HepG2 (cell line): ENCODE measurements at regions not wholly inside any gene's neighbourhood (a gene's known extent, or its start where the extent isn't known, plus 50 kb on each side); places are given as distances from the start of the nearest gene placed in this dataset.

ENCODE experiments used
- ATAC-seq: fragments of 200-7000 bp; cut with Tn5 transposase; 3 replicates; pipeline ENCODE4 v1.9.1; 2020; ENCODE audit warnings: mild to moderate bottlenecking, moderate library complexity
- BruUV-seq: library from RNA; stranded (reverse); fragments of 400-500 nt; replicated peaks from 2 replicates; lab custom pipeline; 2021; lab: Mats Ljungman, UMichigan
- CTCF ChIA-PET: fragments of 300-600 bp; formaldehyde crosslinking; extraction: SDS; loops from one replicate; lab custom pipeline; 2021; ENCODE audit warnings: low total read pairs, inconsistent platforms, low intra/inter-chr PET ratio; lab: Yijun Ruan, JAX
- POLR2A ChIA-PET: fragments of 350-600 bp; sonication (Branson Sonifier 250); formaldehyde crosslinking; loops from one replicate; lab custom pipeline; 2020; ENCODE audit warnings: antibody characterized with exemption, inconsistent platforms; lab: Yijun Ruan, JAX
- DNase-seq: peaks from one replicate; pipeline ENCODE4 v3.0.0-alpha.2; 2015; ENCODE audit warnings: low spot score
- FAIRE-seq: peaks from 3 replicates; lab custom pipeline; 2011; peaks lifted over from hg19 to GRCh38; lab: Jason Lieb, UNC
- H2AFZ ChIP-seq: one replicate; pipeline ENCODE4 v1.6.1; 2011; ENCODE audit warnings: low read length, inconsistent platforms
- H3K27ac ChIP-seq: fragments of 300-600 bp; 3 replicates; pipeline ENCODE4 v1.8.0; 2011; ENCODE audit warnings: mixed run types, mild to moderate bottlenecking, mixed read lengths, low read length, inconsistent platforms; ENCODE audit not compliant: insufficient read depth; ENCODE audit errors: extremely low read length
- H3K27me3 ChIP-seq, 2 experiments: fragments of 200-600 bp in 1 of 2; 2 replicates in 1 of 2; 3 replicates in 1 of 2; pipeline versions ENCODE4 v1.6.0 to v1.8.0; 2011; ENCODE audit warnings: low read length in 2 of 2, mild to moderate bottlenecking in 2 of 2, moderate library complexity in 2 of 2, inconsistent platforms in 1 of 2; ENCODE audit not compliant: insufficient read depth in 2 of 2, control insufficient read depth in 1 of 2
- H3K36me3 ChIP-seq, 2 experiments: fragments of 200-600 bp in 1 of 2; replicated peaks in 1 of 2; 2 replicates in 1 of 2; 3 replicates in 1 of 2; pipeline versions ENCODE4 v1.5.1 to v1.8.0; 2011; ENCODE audit warnings: low read length in 2 of 2, inconsistent platforms in 1 of 2; ENCODE audit not compliant: insufficient read depth in 2 of 2, control insufficient read depth in 1 of 2
- H3K4me1 ChIP-seq: 2 replicates; pipeline ENCODE4 v1.5.1; 2012; ENCODE audit warnings: low read length, inconsistent platforms; ENCODE audit not compliant: insufficient read depth
- H3K4me2 ChIP-seq: 2 replicates; pipeline ENCODE4 v1.6.0; 2011; ENCODE audit warnings: low read depth, low read length, inconsistent platforms
- H3K4me3 ChIP-seq, 3 experiments: fragments of 200-600 bp in 1 of 3; sonication (generic), shearing (Covaris generic) in 1 of 3; replicated peaks in 1 of 3; 2 replicates each; pipeline ENCODE4 v1.5.1; 2011 to 2016; ENCODE audit warnings: low read length in 3 of 3, inconsistent platforms in 2 of 3, low read depth in 2 of 3, mild to moderate bottlenecking in 2 of 3, control low read depth in 1 of 3, mixed read lengths in 1 of 3; ENCODE audit not compliant: insufficient read depth in 1 of 3
- H3K79me2 ChIP-seq: one replicate; pipeline ENCODE4 v1.6.1; 2011; ENCODE audit warnings: low read length, inconsistent platforms; ENCODE audit not compliant: insufficient read depth
- H3K9ac ChIP-seq: 2 replicates; pipeline ENCODE4 v1.6.0; 2011; ENCODE audit warnings: mild to moderate bottlenecking, low read depth, low read length, inconsistent platforms; ENCODE audit not compliant: insufficient read depth
- H3K9me3 ChIP-seq: 2 replicates; pipeline ENCODE4 v1.5.1; 2012; ENCODE audit warnings: mild to moderate bottlenecking, low read length
- H4K20me1 ChIP-seq: 2 replicates; pipeline ENCODE4 v1.6.0; 2011; ENCODE audit warnings: inconsistent platforms, mild to moderate bottlenecking, low read length, moderate library complexity; ENCODE audit not compliant: insufficient read depth
- AGO2 ChIP-seq: fragments of 200-400 bp; formaldehyde crosslinking; optimal IDR thresholded peaks from 2 replicates; pipeline ENCODE3; 2017; ENCODE audit warnings: mild to moderate bottlenecking, low read depth, low read length, moderate library complexity
- BHLHE40 ChIP-seq: IDR thresholded peaks from 2 replicates; pipeline ENCODE4 v1.6.1; 2011; ENCODE audit warnings: low read length, improper control_type of control experiment
- CHD4 ChIP-seq: fragments of 200-600 bp; sonication (generic); IDR thresholded peaks from 2 replicates; pipeline ENCODE4 v1.7.0; 2017; ENCODE audit warnings: mild to moderate bottlenecking, low read length, borderline replicate concordance
- CSRNP2 ChIP-seq: sonication (generic); formaldehyde crosslinking; conservative IDR thresholded peaks from 2 replicates; pipeline ENCODE4 v1.8.0; 2022; ENCODE audit warnings: low read depth, missing genetic modification reagents
- HDAC1 ChIP-seq: sonication (generic); formaldehyde crosslinking; IDR thresholded peaks from 2 replicates; pipeline ENCODE4 v1.5.1; 2020; ENCODE audit warnings: mild to moderate bottlenecking, missing genetic modification reagents
- JARID2 ChIP-seq: sonication (generic); formaldehyde crosslinking; IDR thresholded peaks from 2 replicates; pipeline ENCODE4 v1.8.1; 2023; ENCODE audit warnings: missing genetic modification reagents, inconsistent platforms; ENCODE audit not compliant: insufficient replicate concordance
- KAT2B ChIP-seq: fragments of 150-350 bp; IDR thresholded peaks from 2 replicates; pipeline ENCODE4 v1.6.1; 2014; ENCODE audit warnings: low read depth, low read length, borderline replicate concordance
- NFRKB ChIP-seq: fragments of 450-650 bp; IDR thresholded peaks from 2 replicates; pipeline ENCODE4 v1.6.1; 2017
- NKX3-1 ChIP-seq: sonication (generic); formaldehyde crosslinking; IDR thresholded peaks from 2 replicates; pipeline ENCODE4 v1.5.0; 2020; ENCODE audit warnings: missing genetic modification reagents
- PHF20 ChIP-seq: sonication (generic); formaldehyde crosslinking; IDR thresholded peaks from 2 replicates; pipeline ENCODE4 v1.5.0; 2020; ENCODE audit warnings: mild to moderate bottlenecking, missing genetic modification reagents
- RXRB ChIP-seq: IDR thresholded peaks from 2 replicates; pipeline ENCODE4 v1.6.1; 2016; ENCODE audit warnings: borderline replicate concordance, missing genetic modification reagents, missing compliant biosample characterization
- SMAD9 ChIP-seq: sonication (generic); formaldehyde crosslinking; IDR thresholded peaks from 2 replicates; pipeline ENCODE4 v1.5.1; 2020; ENCODE audit warnings: mild to moderate bottlenecking, missing genetic modification reagents
- SNAI1 ChIP-seq: sonication (generic); formaldehyde crosslinking; IDR thresholded peaks from 2 replicates; pipeline ENCODE4 v1.5.0; 2020; ENCODE audit warnings: mild to moderate bottlenecking, missing genetic modification reagents, borderline replicate concordance
- ZNF446 ChIP-seq: sonication (generic); formaldehyde crosslinking; IDR thresholded peaks from 2 replicates; pipeline ENCODE4 v1.5.0; 2020; ENCODE audit warnings: mild to moderate bottlenecking, missing genetic modification reagents
- ZNF614 ChIP-seq: IDR thresholded peaks from 2 replicates; pipeline ENCODE4 v1.6.1; 2018; ENCODE audit warnings: missing biosample characterization, missing genetic modification reagents, inconsistent platforms, borderline replicate concordance
- ZNF75D ChIP-seq: sonication (generic); formaldehyde crosslinking; IDR thresholded peaks from 2 replicates; pipeline ENCODE4 v1.8.1; 2023; ENCODE audit warnings: missing genetic modification reagents, mild to moderate bottlenecking, borderline replicate concordance
- WGBS: methylation state at CpG from one replicate; pipeline ENCODE4 v1.1.6; 2017; ENCODE audit warnings: low lambda C conversion rate; 5-methylcytosine and 5-hydroxymethylcytosine counted together
- in situ Hi-C: cut with HindIII; loops from 2 replicates; pipeline ENCODE4 v1.10.0; 2017; ENCODE audit warnings: low pct_unique_long_range_greater_than_20kb; ENCODE audit not compliant: extremely low pct_ligation_motif_present
- intact Hi-C: fragments of 100-400 bp; cut with micrococcal nuclease; formaldehyde crosslinking; loops from one replicate; pipeline ENCODE4 v1.10.0; 2022; ENCODE audit not compliant: unreplicated experiment

- Histone ChIP-seq H3K4me1 (no peaks in the 10 kb centered on the region), H3K36me3 (no peaks in the 10 kb centered on the region)
- TF ChIP-seq AGO2 (no peak), ZNF75D (CRISPR knock-in tag) (no peak), NFRKB (no peak)
- TF ChIP-seq, all 625 proteins: peak for 0
- DNase-seq = no peak
- no peak for ATAC-seq
- FAIRE-seq = no peak
- Histone ChIP-seq H3K4me2 (no peak overlapping the region), H3K79me2 (no peaks in the 10 kb centered on the region), H3K9me3 (no peaks in the 10 kb centered on the region), H3K9ac (no peak overlapping the region), H3K27ac (no peak overlapping the region), H3K4me3 (no peak overlapping the region), H4K20me1 (no peaks in the 10 kb centered on the region), H3K27me3 (no peaks in the 10 kb centered on the region), H2AFZ (no peak overlapping the region)
- 15% methylated on average over 2 of the region's 2 CpGs for WGBS
- in situ Hi-C loops = no loop called here
- intact Hi-C loops = no loop called here
- POLR2A ChIA-PET = no interaction called here
- CTCF ChIA-PET = no interaction called here
- BruUV-seq = no TSS peak
These were observed 383.4 kb downstream of the TMEM38B start for GRCh38 chr9:106077731-106078130.

- H3K9me3 ChIP-seq = no peaks in the 10 kb centered on the region
- WGBS = 6% methylated on average over 3 of the region's 3 CpGs
- H3K27me3 ChIP-seq = no peaks in the 10 kb centered on the region
- H3K4me1 ChIP-seq = no peaks in the 10 kb centered on the region
- FAIRE-seq (no peak), ATAC-seq (no peak), DNase-seq (no peak)
- ChIA-PET CTCF (no interaction called here), POLR2A (no interaction called here)
- BruUV-seq = no TSS peak
- in situ Hi-C loops = no loop called here
- no peaks in the 10 kb centered on the region for H3K79me2 ChIP-seq
- no peak overlapping the region for H3K27ac ChIP-seq
- TF ChIP-seq HDAC1 (no peak), JARID2 (CRISPR knock-in tag) (no peak), CHD4 (no peak), ZNF446 (CRISPR knock-in tag) (no peak), ZNF614 (CRISPR knock-in tag) (no peak), SMAD9 (CRISPR knock-in tag) (no peak), KAT2B (no peak), BHLHE40 (no peak), PHF20 (CRISPR knock-in tag) (no peak), CSRNP2 (CRISPR knock-in tag) (no peak), RXRB (no peak), NKX3-1 (CRISPR knock-in tag) (no peak), SNAI1 (CRISPR knock-in tag) (no peak)
- H2AFZ ChIP-seq = no peak overlapping the region
- H3K9ac ChIP-seq = no peak overlapping the region
- no peaks in the 10 kb centered on the region for H3K36me3 ChIP-seq
- no peak overlapping the region for H3K4me3 ChIP-seq
- no peaks in the 10 kb centered on the region for H4K20me1 ChIP-seq
- intact Hi-C loops = no loop called here
- no peak overlapping the region for H3K4me2 ChIP-seq
These were observed 388.3 kb downstream of the TMEM38B start for GRCh38 chr9:106082621-106083020.
